Prostate gland (tissue), 2 donors: ENCODE measurements at regions not wholly inside any gene's neighbourhood (a gene's known extent, or its start where the extent isn't known, plus 50 kb on each side); places are given as distances from the start of the nearest gene placed in this dataset.

Experiments
- POLR2AphosphoS5 ChIP-seq: sonication (generic); formaldehyde crosslinking; IDR thresholded peaks from one replicate; pipeline ENCODE4 v1.6.1; 2017; ENCODE audit warnings: antibody characterized with exemption
- TF ChIP-seq, protein P1 (sequence below), 4 experiments: fragments of 200-600 bp in 2 of 4; fragments of 450-650 bp in 2 of 4; sonication (generic) in 2 of 4; IDR thresholded peaks; 1 replicate in 3 of 4; 2 replicates in 1 of 4; pipeline ENCODE4 v1.5.1; 2016 to 2019; ENCODE audit warnings: antibody characterized with exemption in 4 of 4, mild to moderate bottlenecking in 2 of 4, moderate library complexity in 2 of 4

DNA sequence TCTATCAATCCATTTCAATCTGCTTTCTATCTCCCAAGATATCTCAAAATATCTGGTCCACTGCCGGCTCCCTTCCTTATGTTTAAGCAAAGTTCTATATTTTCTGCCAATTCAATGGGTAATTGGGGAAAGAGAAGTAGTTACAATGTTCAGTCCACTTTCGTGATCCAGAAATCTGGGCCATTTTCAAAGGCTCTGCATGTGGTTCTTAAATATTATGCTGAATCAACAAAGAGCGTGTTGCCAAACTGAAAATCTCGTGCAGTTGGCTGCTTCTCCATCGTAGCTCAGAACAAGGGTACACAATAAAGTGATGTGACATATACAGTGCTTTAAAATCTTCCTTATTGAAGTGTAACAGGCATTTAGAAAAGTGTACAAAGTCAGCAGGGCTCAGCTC lies 863.1 kb downstream of the RNF144A start:
- TF ChIP-seq POLR2AphosphoS5 = no peak
- TF ChIP-seq, protein P1, sequence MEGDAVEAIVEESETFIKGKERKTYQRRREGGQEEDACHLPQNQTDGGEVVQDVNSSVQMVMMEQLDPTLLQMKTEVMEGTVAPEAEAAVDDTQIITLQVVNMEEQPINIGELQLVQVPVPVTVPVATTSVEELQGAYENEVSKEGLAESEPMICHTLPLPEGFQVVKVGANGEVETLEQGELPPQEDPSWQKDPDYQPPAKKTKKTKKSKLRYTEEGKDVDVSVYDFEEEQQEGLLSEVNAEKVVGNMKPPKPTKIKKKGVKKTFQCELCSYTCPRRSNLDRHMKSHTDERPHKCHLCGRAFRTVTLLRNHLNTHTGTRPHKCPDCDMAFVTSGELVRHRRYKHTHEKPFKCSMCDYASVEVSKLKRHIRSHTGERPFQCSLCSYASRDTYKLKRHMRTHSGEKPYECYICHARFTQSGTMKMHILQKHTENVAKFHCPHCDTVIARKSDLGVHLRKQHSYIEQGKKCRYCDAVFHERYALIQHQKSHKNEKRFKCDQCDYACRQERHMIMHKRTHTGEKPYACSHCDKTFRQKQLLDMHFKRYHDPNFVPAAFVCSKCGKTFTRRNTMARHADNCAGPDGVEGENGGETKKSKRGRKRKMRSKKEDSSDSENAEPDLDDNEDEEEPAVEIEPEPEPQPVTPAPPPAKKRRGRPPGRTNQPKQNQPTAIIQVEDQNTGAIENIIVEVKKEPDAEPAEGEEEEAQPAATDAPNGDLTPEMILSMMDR (IDR thresholded peaks at IDR 0.05) = no peak
